Jurkat, Clone E6-1 (cell line): ENCODE measurements at regions not wholly inside any gene's neighbourhood (a gene's known extent, or its start where the extent isn't known, plus 50 kb on each side); places are given as distances from the start of the nearest gene placed in this dataset.

Source experiments
- DNase-seq: peaks from one replicate; pipeline ENCODE4 v3.0.0-alpha.2; 2011; ENCODE audit warnings: low read depth, low spot score
- H3K4me3 ChIP-seq: 2 replicates; pipeline ENCODE4 v1.5.1; 2011; ENCODE audit warnings: mild to moderate bottlenecking, low read length, control low read depth, moderate library complexity

GRCh38 chr11:133787379-133788141 lies 57.8 kb downstream of the SPATA19 start:
- H3K4me3 ChIP-seq: no peak overlapping the region
- no peak for DNase-seq

- no peak for DNase-seq
- no peak overlapping the region for H3K4me3 ChIP-seq
These were observed 59.4 kb downstream of the SPATA19 start for GRCh38 chr11:133785795-133786340.

- DNase-seq: no peak
These were observed 61.0 kb downstream of the SPATA19 start for GRCh38 chr11:133784359-133784758.

GRCh38 chr11:133782116-133782725 lies 63.1 kb downstream of the SPATA19 start:
- no peak overlapping the region for H3K4me3 ChIP-seq
- no peak for DNase-seq

More at GRCh38 chr11:133784359-133784758, 61.0 kb downstream of the SPATA19 start:
- no peak overlapping the region for H3K4me3 ChIP-seq

GRCh38 chr11:133778161-133778560 lies 67.2 kb downstream of the SPATA19 start:
- DNase-seq: no peak
- no peak overlapping the region for H3K4me3 ChIP-seq

- H3K4me3 ChIP-seq: no peak overlapping the region
- no peak for DNase-seq
These were observed 68.5 kb downstream of the SPATA19 start for GRCh38 chr11:133776671-133777367.

GRCh38 chr11:133762538-133762937 lies 82.8 kb downstream of the SPATA19 start:
- DNase-seq: no peak
- no peak overlapping the region for H3K4me3 ChIP-seq

GRCh38 chr11:133753150-133753549 lies 92.2 kb downstream of the SPATA19 start:
- no peak for DNase-seq
- no peak overlapping the region for H3K4me3 ChIP-seq

- no peak for DNase-seq
- H3K4me3 ChIP-seq: no peak overlapping the region
These were observed 95.5 kb downstream of the SPATA19 start for GRCh38 chr11:133749841-133750240.

GRCh38 chr11:133747409-133747808 lies 97.9 kb downstream of the SPATA19 start:
- no peak overlapping the region for H3K4me3 ChIP-seq
- DNase-seq: no peak

- no peak for DNase-seq
- H3K4me3 ChIP-seq: no peak overlapping the region
These were observed 98.5 kb downstream of the SPATA19 start for GRCh38 chr11:133746663-133747306.

- DNase-seq: no peak
- no peak overlapping the region for H3K4me3 ChIP-seq
These were observed 99.5 kb downstream of the SPATA19 start for GRCh38 chr11:133745791-133746190.

- H3K4me3 ChIP-seq: no peak overlapping the region
- no peak for DNase-seq
These were observed 103.0 kb downstream of the SPATA19 start for GRCh38 chr11:133742353-133742752.

GRCh38 chr11:133740963-133741362 lies 104.3 kb downstream of the SPATA19 start:
- no peak for DNase-seq
- no peak overlapping the region for H3K4me3 ChIP-seq

- no peak for DNase-seq
- H3K4me3 ChIP-seq: no peak overlapping the region
These were observed 105.8 kb downstream of the SPATA19 start for GRCh38 chr11:133739481-133739880.

GRCh38 chr11:133738624-133739023 lies 106.7 kb downstream of the SPATA19 start:
- no peak overlapping the region for H3K4me3 ChIP-seq
- no peak for DNase-seq

GRCh38 chr11:133733631-133734030 lies 111.7 kb downstream of the SPATA19 start:
- H3K4me3 ChIP-seq: no peak overlapping the region
- DNase-seq: no peak

- no peak overlapping the region for H3K4me3 ChIP-seq
- DNase-seq: no peak
These were observed 113.1 kb downstream of the SPATA19 start for GRCh38 chr11:133732109-133732674.

GRCh38 chr11:133727774-133728173 lies 117.5 kb downstream of the SPATA19 start:
- H3K4me3 ChIP-seq: no peak overlapping the region
- no peak for DNase-seq
